Stimulated activated CD4-positive, alpha-beta T cell treated with anti-CD3 and anti-CD28 coated beads, TNF-alpha, amount 100 ng/mL, for 24 hours (primary cell): ENCODE measurements at regions not wholly inside any gene's neighbourhood (a gene's known extent, or its start where the extent isn't known, plus 50 kb on each side); places are given as distances from the start of the nearest gene placed in this dataset.

ENCODE experiments used
- DNase-seq, 3 experiments: peaks; one replicate each; pipeline ENCODE4 v3.0.0-alpha.2; 2020; ENCODE audit warnings: low read depth in 3 of 3

DNA sequence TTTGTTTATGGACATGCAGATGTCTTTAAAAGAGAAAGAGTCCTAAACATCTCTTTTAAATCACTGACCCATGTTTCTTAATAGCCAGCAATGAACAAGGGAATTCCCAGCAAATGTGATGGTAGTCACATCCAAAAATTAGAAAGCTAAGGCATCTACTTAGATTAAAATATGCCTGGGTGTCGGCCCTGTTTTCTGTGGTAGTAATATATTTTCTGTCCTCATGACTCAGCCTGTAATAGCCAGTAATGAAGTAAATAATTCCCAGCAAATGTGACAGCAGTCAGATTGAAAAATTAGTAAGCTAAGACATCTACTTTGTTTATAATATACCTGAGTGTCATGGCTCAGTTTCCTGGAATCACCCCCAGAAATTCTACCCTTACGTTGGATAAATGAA lies 60.6 kb upstream of the MYRIP start:
- no peak for DNase-seq

GRCh38 chr3:39750712-39751111 lies 58.7 kb upstream of the MYRIP start:
- DNase-seq = no peak

DNA sequence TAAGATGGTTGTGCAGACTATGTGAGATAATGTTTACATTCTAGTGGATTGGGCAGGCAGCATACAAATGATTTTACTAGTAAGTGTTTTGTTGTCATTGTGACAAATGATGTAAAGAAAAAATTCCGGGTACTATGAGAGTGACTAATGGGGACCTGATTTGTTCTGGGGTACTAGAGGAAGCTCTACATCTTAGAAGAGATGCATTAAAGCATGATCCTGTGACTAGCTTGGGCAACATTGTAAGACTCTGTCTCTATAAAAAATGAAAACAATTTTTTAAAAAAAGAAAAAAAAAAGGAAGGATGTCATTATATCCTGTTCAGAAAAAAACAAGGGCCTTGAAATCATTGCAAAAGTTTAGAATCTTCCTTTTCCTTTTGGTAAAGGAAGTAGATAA lies 58.1 kb upstream of the MYRIP start:
- no peak for DNase-seq

- DNase-seq = no peak
Observed at GRCh38 chr3:39752019-39752637, 57.3 kb upstream of the MYRIP start.

DNA sequence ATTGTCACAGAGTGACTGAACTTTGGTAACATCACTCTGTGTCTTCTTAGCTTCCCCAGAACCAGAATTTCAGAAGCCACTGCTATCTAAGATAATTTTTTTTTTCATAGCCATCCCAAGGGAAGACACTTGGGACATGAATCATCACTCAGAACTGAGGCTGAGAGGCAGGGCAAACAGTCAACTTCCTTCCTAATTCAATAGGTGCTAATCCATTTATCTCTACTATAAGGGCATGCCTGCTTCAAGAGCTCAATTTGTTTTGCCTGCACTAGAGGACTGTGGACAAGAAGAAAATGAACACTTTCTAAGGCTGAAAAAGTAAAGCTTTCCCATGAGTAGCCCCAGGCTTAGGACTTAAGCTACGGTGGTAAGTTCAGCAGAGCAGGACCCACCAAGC lies 56.7 kb upstream of the MYRIP start:
- no peak for DNase-seq

- DNase-seq = no peak
Observed at GRCh38 chr3:39753391-39753790, 56.0 kb upstream of the MYRIP start.

DNA sequence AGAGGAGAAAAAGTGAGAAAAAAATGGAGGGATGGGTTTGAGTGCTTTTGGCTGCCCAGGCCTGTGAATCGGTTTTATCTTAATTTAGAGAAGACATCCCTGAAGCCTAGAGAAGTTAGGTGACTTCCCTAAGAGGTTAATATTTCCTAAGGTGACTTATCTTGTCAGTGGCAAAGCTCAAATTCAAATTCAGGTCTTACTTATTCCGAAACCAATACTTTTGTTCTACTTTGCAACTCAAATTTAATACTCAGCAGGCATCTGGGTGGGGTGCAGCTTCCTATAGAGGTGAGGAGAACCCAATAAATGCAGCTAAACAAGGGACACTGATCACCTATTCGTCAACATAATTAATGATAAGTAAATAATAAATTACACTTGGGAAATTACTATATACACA lies 54.9 kb upstream of the MYRIP start:
- DNase-seq = no peak

DNA sequence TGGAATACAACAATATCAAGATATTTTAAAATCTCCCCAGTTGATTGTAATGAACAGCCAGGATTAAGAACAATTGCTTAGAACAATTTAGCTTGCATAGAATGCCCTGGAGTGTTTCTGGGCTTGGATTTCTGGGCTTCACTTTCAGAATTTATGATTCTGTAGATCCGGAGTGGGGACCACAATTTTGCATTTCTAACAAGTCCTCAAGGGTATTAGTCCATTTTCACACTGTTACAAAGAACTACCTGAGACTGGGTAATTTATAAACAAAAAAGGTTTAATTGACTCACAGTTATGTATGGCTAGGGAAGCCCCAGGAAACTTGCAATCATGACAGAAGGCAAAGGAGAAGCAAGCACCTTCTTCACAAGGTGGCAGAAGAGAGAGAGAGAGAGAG lies 54.3 kb upstream of the MYRIP start:
- DNase-seq = no peak

DNA sequence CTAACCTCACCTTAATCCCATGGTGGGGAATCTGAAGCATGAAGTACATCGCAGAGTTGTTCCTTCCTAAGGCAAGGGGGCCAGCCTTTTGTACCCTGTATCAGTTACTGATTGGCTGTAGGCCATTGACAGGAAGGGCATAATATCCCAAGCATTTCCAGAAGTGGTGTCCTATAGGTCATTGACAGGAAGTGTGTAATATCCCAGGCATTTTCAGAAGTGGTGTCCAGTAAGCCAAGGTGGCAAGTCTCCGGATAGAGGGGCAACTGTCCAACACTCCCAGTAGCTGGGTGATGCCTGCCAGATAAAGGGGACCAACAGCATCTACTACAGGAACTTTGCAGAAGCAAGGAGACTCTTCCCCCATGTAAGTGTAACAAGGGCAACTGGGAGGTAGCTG lies 52.1 kb upstream of the MYRIP start:
- no peak for DNase-seq
